ENCODE measurements at regions not wholly inside any gene's neighbourhood (a gene's known extent, or its start where the extent isn't known, plus 50 kb on each side); places are given as distances from the start of the nearest gene placed in this dataset.

GRCh38 chr11:31882951-31883392, 71.8 kb upstream of the PAX6 start:
- TF ChIP-seq CTCF (optimal IDR thresholded peaks at IDR 0.05 in 1 of 3, IDR thresholded peaks at IDR 0.05 in 1 of 3, conservative IDR thresholded peaks at IDR 0.05 in 1 of 3; ENCODE audit: extremely low read depth in 1 of 3, insufficient read depth in 2 of 3, low read length in 3 of 3) (no peak), EZH2 (IDR thresholded peaks at IDR 0.05; ENCODE audit: low read length) (no peak)
